HG02943 (cell line): ENCODE measurements at regions not wholly inside any gene's neighbourhood (a gene's known extent, or its start where the extent isn't known, plus 50 kb on each side); places are given as distances from the start of the nearest gene placed in this dataset.

Experiments used
- ATAC-seq: cut with Tn5 transposase; IDR thresholded peaks from one replicate; pipeline ENCODE4 v1.9.1; 2021; ENCODE audit warnings: mild to moderate bottlenecking, low read depth, moderate library complexity; ENCODE audit not compliant: unreplicated experiment

- no peak for ATAC-seq
These were observed 82.6 kb upstream of the CNTN6 start for GRCh38 chr3:1010228-1010627.

- no peak for ATAC-seq
These were observed 77.0 kb upstream of the CNTN6 start for GRCh38 chr3:1015826-1016225.

DNA sequence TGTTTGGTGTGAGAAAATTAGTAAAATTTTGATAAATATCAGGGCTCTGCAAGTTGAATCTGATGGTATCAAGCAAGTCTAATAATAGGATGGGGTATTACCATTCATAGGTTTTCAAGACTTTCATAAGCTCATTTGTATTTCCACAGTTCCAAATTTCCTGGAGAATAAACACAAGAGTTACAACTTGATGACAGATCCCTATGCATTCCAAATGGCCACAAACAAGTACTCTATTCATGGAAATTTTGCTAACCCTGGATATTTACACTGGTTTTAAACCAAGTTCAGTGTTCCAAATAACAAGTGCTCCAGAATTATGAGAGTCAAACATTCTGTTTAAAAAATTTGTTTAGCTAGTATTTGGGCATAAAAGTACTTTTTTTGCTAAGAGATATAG is 75.0 kb upstream of the CNTN6 start:
- no peak for ATAC-seq

DNA sequence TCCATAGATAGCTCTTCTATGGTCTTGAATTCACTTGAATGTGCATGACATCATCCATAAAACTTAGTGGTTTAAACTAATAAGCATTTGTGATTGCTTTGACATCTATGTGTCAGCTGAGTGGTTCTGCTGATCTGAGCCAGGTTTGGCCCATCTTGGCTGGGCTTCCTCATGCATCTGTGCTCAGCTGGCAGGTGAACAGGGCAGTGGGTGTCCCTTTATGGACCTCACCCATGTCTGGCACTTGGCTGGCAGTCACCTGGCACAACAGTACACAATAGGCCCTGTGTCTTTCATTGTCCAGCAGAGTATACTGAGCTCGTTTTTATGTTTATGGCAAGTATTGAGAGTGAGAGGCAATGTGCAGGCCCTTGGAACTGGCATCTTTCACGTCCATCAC is 73.7 kb upstream of the CNTN6 start:
- ATAC-seq: no peak

- no peak for ATAC-seq
These were observed 66.4 kb upstream of the CNTN6 start for GRCh38 chr3:1026395-1026794.

GRCh38 chr3:1036207-1036826 is 56.5 kb upstream of the CNTN6 start:
- no peak for ATAC-seq

DNA sequence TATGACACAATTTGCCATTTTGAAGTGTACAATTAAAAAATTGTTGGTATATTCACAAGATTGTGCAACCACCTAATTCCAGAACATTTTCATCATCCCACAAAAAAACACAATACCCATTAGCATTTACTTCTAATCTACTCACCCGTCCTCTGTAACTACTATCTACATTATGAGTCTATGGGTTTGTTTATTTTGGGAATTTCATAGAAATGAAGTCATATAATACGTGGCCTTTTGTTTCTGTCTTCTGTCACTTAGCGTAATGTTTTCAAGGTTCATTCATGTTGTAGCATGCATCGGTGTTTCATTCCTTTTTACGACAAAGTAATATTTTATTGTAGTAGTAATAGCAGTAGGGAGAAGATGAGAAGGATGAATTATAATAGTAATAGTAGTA is 55.2 kb upstream of the CNTN6 start:
- ATAC-seq: no peak
